ENCODE measurements at regions not wholly inside any gene's neighbourhood (a gene's known extent, or its start where the extent isn't known, plus 50 kb on each side); places are given as distances from the start of the nearest gene placed in this dataset.

GRCh38 chr15:91593653-91594052, 259.9 kb upstream of the SLCO3A1 start:
- no peak for TF ChIP-seq CTCF (IDR thresholded peaks at IDR 0.05; ENCODE audit: insufficient read depth, low read length, poor library complexity, severe bottlenecking)
- no peak for TF ChIP-seq EZH2phosphoT487 (conservative IDR thresholded peaks at IDR 0.05; ENCODE audit: low read length)

All from SU-DHL-6 (cell line).